H1 (cell line): ENCODE measurements at regions not wholly inside any gene's neighbourhood (a gene's known extent, or its start where the extent isn't known, plus 50 kb on each side); places are given as distances from the start of the nearest gene placed in this dataset.

ENCODE experiments used
- CHD7 ChIP-seq: fragments of 300-600 bp; sonication (generic); IDR thresholded peaks from 2 replicates; pipeline ENCODE4 v1.7.1; 2012; ENCODE audit warnings: low read length, moderate library complexity, mild to moderate bottlenecking, inconsistent platforms; ENCODE audit not compliant: insufficient replicate concordance

- TF ChIP-seq CHD7: no peak
Observed at GRCh38 chr7:83259064-83259463, 96.4 kb upstream of the PCLO start (continued).
